Osteoblast (primary cell): ENCODE measurements at regions not wholly inside any gene's neighbourhood (a gene's known extent, or its start where the extent isn't known, plus 50 kb on each side); places are given as distances from the start of the nearest gene placed in this dataset.

Source experiments
- DNase-seq: peaks from one replicate; pipeline ENCODE4 v3.0.0; 2011; ENCODE audit warnings: low spot score, mixed read lengths; ENCODE audit not compliant: insufficient read length; ENCODE audit errors: missing footprints
- H2AFZ ChIP-seq: 2 replicates; pipeline ENCODE4 v1.6.0; 2011; ENCODE audit warnings: mild to moderate bottlenecking, low read length
- H3K27ac ChIP-seq: 2 replicates; pipeline ENCODE4 v1.5.1; 2011; ENCODE audit warnings: mild to moderate bottlenecking, low read depth, low read length, moderate library complexity
- H3K27me3 ChIP-seq: 2 replicates; pipeline ENCODE4 v1.6.0; 2012; ENCODE audit warnings: mild to moderate bottlenecking, control low read depth, inconsistent platforms, low read length, moderate library complexity; ENCODE audit not compliant: insufficient read depth
- H3K36me3 ChIP-seq: 2 replicates; pipeline ENCODE4 v1.5.1; 2011; ENCODE audit warnings: mild to moderate bottlenecking, low read length, control low read depth, moderate library complexity; ENCODE audit not compliant: insufficient read depth
- H3K4me1 ChIP-seq: 2 replicates; pipeline ENCODE4 v1.5.1; 2011; ENCODE audit warnings: mild to moderate bottlenecking, low read length, control low read depth, moderate library complexity; ENCODE audit not compliant: insufficient read depth
- H3K4me2 ChIP-seq: 2 replicates; pipeline ENCODE4 v1.6.0; 2011; ENCODE audit warnings: mild to moderate bottlenecking, low read length; ENCODE audit not compliant: insufficient read depth
- H3K4me3 ChIP-seq: fragments of 200-600 bp; sonication (generic); 3 replicates; pipeline ENCODE4 v1.5.1; 2012; ENCODE audit warnings: mild to moderate bottlenecking, low read length, inconsistent platforms; ENCODE audit not compliant: insufficient read depth
- H3K79me2 ChIP-seq: 2 replicates; pipeline ENCODE4 v1.6.0; 2012; ENCODE audit warnings: mild to moderate bottlenecking, low read length, control low read depth, inconsistent platforms; ENCODE audit not compliant: insufficient read depth
- H3K9me3 ChIP-seq: 2 replicates; pipeline ENCODE4 v1.5.1; 2011; ENCODE audit warnings: low read depth, low read length, control low read depth
- H4K20me1 ChIP-seq: 2 replicates; pipeline ENCODE4 v1.6.0; 2012; ENCODE audit warnings: mild to moderate bottlenecking, low read length, control low read depth; ENCODE audit not compliant: insufficient read depth
- TF ChIP-seq, protein P1 (sequence below): IDR thresholded peaks from 2 replicates; pipeline ENCODE4 v1.5.1; 2011; ENCODE audit warnings: mild to moderate bottlenecking, low read depth, low read length, moderate library complexity; ENCODE audit errors: extremely low read depth

DNA sequence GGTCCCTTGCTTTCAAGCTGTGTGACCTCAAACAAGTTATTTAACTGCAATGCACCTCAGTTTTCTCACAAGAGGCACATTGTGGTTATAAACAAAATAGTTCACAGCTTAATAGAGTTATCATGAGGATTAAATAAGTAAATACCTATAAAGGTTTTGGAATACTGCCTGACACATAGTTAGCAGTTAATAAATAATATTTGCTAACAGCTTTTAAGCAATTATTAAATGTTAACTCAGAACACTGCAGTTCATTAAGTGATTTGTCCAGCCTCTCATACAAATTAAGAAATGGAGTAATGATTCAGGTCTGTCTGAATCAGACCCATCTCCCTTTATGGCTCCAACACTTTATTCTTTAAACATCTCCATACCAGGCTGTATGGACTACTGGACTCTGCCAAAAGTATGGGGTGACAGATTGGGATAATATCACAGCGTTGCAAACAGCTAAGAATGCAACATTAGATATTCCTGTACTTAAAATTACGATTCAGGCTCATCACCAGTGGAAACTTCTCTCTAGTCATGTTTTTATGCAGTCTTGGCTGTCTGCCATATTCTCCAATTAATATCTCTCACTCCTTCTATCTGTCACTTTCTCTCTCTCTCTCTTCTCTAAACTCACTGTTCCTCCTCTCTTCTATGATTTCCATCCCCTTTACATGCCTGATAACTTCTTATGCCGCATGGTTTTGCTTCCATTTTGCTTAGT lies 370.6 kb upstream of the UBE2E3 start:
- no peaks in the 10 kb centered on the region for H3K9me3 ChIP-seq
- H3K79me2 ChIP-seq: no peaks in the 10 kb centered on the region
- TF ChIP-seq, protein P1, sequence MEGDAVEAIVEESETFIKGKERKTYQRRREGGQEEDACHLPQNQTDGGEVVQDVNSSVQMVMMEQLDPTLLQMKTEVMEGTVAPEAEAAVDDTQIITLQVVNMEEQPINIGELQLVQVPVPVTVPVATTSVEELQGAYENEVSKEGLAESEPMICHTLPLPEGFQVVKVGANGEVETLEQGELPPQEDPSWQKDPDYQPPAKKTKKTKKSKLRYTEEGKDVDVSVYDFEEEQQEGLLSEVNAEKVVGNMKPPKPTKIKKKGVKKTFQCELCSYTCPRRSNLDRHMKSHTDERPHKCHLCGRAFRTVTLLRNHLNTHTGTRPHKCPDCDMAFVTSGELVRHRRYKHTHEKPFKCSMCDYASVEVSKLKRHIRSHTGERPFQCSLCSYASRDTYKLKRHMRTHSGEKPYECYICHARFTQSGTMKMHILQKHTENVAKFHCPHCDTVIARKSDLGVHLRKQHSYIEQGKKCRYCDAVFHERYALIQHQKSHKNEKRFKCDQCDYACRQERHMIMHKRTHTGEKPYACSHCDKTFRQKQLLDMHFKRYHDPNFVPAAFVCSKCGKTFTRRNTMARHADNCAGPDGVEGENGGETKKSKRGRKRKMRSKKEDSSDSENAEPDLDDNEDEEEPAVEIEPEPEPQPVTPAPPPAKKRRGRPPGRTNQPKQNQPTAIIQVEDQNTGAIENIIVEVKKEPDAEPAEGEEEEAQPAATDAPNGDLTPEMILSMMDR: no peak
- no peak overlapping the region for H3K27ac ChIP-seq
- H2AFZ ChIP-seq: peak overlapping the region; percentile 34
- DNase-seq: no peak
- H3K27me3 ChIP-seq: no peaks in the 10 kb centered on the region
- H3K4me2 ChIP-seq: no peak overlapping the region
- no peak overlapping the region for H3K4me3 ChIP-seq
- peaks cover 2% of the 10 kb centered on the region for H3K4me1 ChIP-seq
- no peaks in the 10 kb centered on the region for H4K20me1 ChIP-seq
- no peaks in the 10 kb centered on the region for H3K36me3 ChIP-seq

DNA sequence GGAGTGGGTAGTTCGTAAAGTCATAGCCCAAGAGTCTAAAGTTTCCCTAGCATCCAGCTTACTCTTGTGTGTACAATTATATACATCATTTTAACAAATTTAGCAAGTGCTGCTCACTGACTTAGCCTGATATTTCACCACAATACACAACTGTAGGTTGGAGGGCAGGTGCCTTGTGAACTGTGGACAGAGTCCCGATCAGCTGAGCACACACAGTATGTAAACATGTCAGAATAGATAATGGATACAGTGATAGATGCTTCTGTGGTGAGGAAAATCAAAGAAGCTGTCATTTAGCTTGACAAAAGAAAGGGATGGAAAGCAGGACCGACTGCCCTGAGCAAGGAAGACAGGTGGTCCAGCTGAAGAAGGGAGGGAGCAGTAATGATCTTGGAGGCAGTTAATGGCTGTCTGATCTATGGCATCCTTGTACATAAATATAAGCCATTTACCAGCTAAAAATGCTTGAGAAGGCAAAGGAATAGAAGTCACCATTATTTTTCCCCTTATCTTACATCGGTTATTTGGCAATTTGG lies 372.8 kb upstream of the UBE2E3 start:
- H3K4me2 ChIP-seq: no peak overlapping the region

DNA sequence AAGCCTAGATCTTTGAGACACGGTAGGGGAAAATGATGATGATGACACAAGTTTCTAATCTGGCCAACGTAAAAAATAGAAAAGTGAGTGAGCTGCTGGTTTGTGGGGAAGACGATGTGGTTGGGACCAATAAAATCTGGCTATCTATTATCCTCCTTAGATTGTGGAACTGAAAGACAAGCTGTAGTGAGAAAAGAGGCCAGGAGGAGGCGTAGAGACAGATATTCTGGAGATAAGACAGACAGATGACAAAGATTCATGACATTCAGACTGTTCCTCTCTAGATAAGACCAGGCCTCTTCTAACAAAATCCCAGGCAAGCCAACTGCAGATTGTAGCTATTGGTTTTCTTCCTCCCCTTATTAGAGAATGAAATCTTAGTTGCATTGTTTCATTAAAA lies 376.3 kb upstream of the UBE2E3 start:
- H4K20me1 ChIP-seq: no peaks in the 10 kb centered on the region
- no peak overlapping the region for H3K4me2 ChIP-seq
- H3K4me1 ChIP-seq: no peaks in the 10 kb centered on the region
- H3K27me3 ChIP-seq: no peaks in the 10 kb centered on the region
- H3K27ac ChIP-seq: no peak overlapping the region
- H3K79me2 ChIP-seq: no peaks in the 10 kb centered on the region
- TF ChIP-seq, protein P1: peak; percentile 45
- H2AFZ ChIP-seq: peak overlapping the region; percentile 51
- no peaks in the 10 kb centered on the region for H3K9me3 ChIP-seq
- DNase-seq: no peak
- no peak overlapping the region for H3K4me3 ChIP-seq
- H3K36me3 ChIP-seq: no peaks in the 10 kb centered on the region

More for the DNA sequence above, 372.8 kb upstream of the UBE2E3 start:
- Histone ChIP-seq H3K27me3 (no peaks in the 10 kb centered on the region), H3K79me2 (no peaks in the 10 kb centered on the region), H3K36me3 (no peaks in the 10 kb centered on the region), H3K27ac (no peak overlapping the region), H2AFZ (peak overlapping the region; percentile 57), H4K20me1 (no peaks in the 10 kb centered on the region), H3K4me1 (no peaks in the 10 kb centered on the region), H3K4me3 (no peak overlapping the region), H3K9me3 (no peaks in the 10 kb centered on the region)
- DNase-seq: no peak
- TF ChIP-seq, protein P1: no peak

DNA sequence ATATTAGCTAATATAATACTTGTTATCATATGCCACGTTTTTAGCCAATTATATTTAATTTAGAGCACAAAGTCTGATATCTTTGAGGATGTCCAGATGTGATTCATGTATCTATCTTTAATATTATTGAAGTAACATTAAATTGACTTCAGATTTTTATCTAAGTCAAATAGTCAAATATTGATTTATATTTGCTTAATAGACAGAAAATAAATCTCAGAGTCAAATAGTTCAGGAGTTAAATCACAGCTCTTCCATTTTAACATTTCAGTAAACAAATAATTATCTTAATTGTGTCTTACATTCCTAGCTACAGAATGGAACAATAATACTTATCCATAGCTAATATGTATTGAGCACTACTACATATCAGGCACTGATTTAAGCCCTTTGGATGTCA lies 379.4 kb upstream of the UBE2E3 start:
- no peaks in the 10 kb centered on the region for H3K27me3 ChIP-seq
- H3K9me3 ChIP-seq: no peaks in the 10 kb centered on the region
- no peak overlapping the region for H3K27ac ChIP-seq
- no peak for DNase-seq
- no peak overlapping the region for H3K4me3 ChIP-seq
- no peaks in the 10 kb centered on the region for H4K20me1 ChIP-seq
- H2AFZ ChIP-seq: no peak overlapping the region
- TF ChIP-seq, protein P1: no peak
- no peaks in the 10 kb centered on the region for H3K4me1 ChIP-seq
- no peak overlapping the region for H3K4me2 ChIP-seq
- H3K79me2 ChIP-seq: no peaks in the 10 kb centered on the region
- no peaks in the 10 kb centered on the region for H3K36me3 ChIP-seq
